ENCODE measurements at regions not wholly inside any gene's neighbourhood (a gene's known extent, or its start where the extent isn't known, plus 50 kb on each side); places are given as distances from the start of the nearest gene placed in this dataset.

DNA sequence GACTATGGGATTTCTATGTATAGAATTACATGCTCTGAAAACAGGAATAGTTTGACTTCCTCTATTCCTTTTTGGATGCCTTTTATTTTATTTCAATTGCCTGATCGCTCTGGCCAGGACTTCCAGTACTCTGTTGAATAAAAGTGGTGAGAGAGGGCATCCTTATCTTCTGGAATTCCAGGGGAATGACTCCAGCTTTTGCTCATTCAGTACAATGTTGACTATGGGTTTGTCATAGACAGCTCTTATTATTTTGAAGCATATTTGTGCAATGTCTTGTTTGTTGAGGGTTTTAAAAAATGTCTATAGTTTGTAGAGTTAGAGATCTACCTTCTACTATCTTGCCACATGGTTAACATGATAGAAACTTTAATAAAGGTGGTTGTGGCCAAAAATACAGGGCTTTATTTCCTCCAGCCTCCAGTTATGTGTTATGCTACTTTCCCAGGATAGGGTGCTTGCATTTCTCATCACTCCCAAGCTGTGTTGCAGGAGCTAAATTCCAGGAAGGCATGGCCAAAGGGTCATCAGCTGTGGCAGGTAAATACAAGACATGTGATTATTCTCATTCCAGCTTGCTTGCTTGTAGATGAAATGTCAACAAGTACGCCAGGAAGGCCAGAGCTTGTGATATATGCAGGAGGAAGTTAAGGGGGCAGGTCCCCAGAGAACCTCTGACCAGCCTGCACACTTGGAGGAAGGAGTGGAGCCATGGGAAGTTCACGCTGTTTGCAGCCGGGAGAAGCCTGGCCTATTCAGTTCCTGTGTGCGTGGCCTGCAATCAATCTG, 142.4 kb upstream of the CPXCR1 start:
- no peaks in the 10 kb centered on the region for H3K4me1 ChIP-seq

GRCh38 chrX:88605222-88605583, 141.8 kb upstream of the CPXCR1 start:
- Histone ChIP-seq H3K4me3 (no peak overlapping the region), H3K4me1 (no peaks in the 10 kb centered on the region), H3K27me3 (no peaks in the 10 kb centered on the region), H3K9me3 (no peaks in the 10 kb centered on the region), H3K36me3 (no peaks in the 10 kb centered on the region), H3K27ac (no peak overlapping the region)
- TF ChIP-seq, protein P1, sequence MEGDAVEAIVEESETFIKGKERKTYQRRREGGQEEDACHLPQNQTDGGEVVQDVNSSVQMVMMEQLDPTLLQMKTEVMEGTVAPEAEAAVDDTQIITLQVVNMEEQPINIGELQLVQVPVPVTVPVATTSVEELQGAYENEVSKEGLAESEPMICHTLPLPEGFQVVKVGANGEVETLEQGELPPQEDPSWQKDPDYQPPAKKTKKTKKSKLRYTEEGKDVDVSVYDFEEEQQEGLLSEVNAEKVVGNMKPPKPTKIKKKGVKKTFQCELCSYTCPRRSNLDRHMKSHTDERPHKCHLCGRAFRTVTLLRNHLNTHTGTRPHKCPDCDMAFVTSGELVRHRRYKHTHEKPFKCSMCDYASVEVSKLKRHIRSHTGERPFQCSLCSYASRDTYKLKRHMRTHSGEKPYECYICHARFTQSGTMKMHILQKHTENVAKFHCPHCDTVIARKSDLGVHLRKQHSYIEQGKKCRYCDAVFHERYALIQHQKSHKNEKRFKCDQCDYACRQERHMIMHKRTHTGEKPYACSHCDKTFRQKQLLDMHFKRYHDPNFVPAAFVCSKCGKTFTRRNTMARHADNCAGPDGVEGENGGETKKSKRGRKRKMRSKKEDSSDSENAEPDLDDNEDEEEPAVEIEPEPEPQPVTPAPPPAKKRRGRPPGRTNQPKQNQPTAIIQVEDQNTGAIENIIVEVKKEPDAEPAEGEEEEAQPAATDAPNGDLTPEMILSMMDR (IDR thresholded peaks at IDR 0.05) = no peak
- no peak for DNase-seq (ENCODE audit: low spot score in 2 of 2)
- intact Hi-C loops (cut with DNase I) = no loop called here

More for the DNA sequence above, 142.4 kb upstream of the CPXCR1 start:
- H3K36me3 ChIP-seq = no peaks in the 10 kb centered on the region
- H3K9me3 ChIP-seq = no peaks in the 10 kb centered on the region
- intact Hi-C loops (cut with DNase I) = no loop called here
- H3K27me3 ChIP-seq = no peaks in the 10 kb centered on the region
- H3K4me3 ChIP-seq = no peak overlapping the region
- H3K27ac ChIP-seq = no peak overlapping the region
- TF ChIP-seq, protein P1 (IDR thresholded peaks at IDR 0.05) = no peak
- DNase-seq (ENCODE audit: low spot score in 2 of 2) = no peak

- Histone ChIP-seq H3K27ac (no peak overlapping the region), H3K4me3 (peak overlapping the region in 1 of 2 donors; percentile 11), H3K36me3 (no peaks in the 10 kb centered on the region), H3K9me3 (no peaks in the 10 kb centered on the region), H3K27me3 (no peaks in the 10 kb centered on the region), H3K4me1 (no peaks in the 10 kb centered on the region)
- DNase-seq (ENCODE audit: low spot score in 2 of 2) = no peak
- TF ChIP-seq, protein P1 (IDR thresholded peaks at IDR 0.05) = no peak
- intact Hi-C loops (cut with DNase I) = loop anchor here (5.0 kb wide), 1 partner anchor 911 kb away; no protein-coding TSS in a partner anchor
Measured at GRCh38 chrX:88612870-88613329, 134.1 kb upstream of the CPXCR1 start.

DNA sequence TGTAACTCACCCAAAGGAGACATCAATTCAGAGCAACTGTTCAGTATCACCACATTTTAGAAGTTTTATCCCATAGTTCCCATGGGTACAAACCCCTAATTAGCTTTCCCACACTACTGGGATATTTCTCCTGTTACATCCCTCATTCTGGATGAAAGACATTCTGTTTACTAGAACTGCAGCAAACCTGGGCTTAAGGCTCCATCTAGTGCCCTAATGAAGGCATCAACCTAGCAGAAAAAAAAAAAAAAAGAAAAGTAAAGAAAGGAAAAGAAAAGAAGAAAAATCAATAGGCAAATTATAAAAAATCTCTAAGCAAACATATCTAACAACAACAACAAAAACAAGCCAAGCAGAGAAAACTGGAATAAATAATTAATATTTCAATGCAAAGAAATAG, 133.7 kb upstream of the CPXCR1 start:
- intact Hi-C loops (cut with DNase I) = loop anchor here (5.0 kb wide), 1 partner anchor 911 kb away; no protein-coding TSS in a partner anchor
- TF ChIP-seq, protein P1 (IDR thresholded peaks at IDR 0.05) = peak in 2 of 3 experiments; percentile 14 to 32
- H3K36me3 ChIP-seq = no peaks in the 10 kb centered on the region
- no peaks in the 10 kb centered on the region for H3K4me1 ChIP-seq
- H3K27ac ChIP-seq = no peak overlapping the region
- no peak overlapping the region for H3K4me3 ChIP-seq
- no peaks in the 10 kb centered on the region for H3K27me3 ChIP-seq
- H3K9me3 ChIP-seq = no peaks in the 10 kb centered on the region
- no peak for DNase-seq (ENCODE audit: low spot score in 2 of 2)

GRCh38 chrX:88621278-88621677, 125.7 kb upstream of the CPXCR1 start:
- TF ChIP-seq, protein P1 (IDR thresholded peaks at IDR 0.05) = no peak
- Histone ChIP-seq H3K4me3 (no peak overlapping the region), H3K27me3 (no peaks in the 10 kb centered on the region), H3K4me1 (no peaks in the 10 kb centered on the region), H3K27ac (no peak overlapping the region), H3K9me3 (no peaks in the 10 kb centered on the region), H3K36me3 (no peaks in the 10 kb centered on the region)
- intact Hi-C loops (cut with DNase I) = no loop called here
- DNase-seq (ENCODE audit: low spot score in 2 of 2) = no peak

All from ascending aorta (tissue), 2 donors.